ENCODE measurements at regions not wholly inside any gene's neighbourhood (a gene's known extent, or its start where the extent isn't known, plus 50 kb on each side); places are given as distances from the start of the nearest gene placed in this dataset.

DNA sequence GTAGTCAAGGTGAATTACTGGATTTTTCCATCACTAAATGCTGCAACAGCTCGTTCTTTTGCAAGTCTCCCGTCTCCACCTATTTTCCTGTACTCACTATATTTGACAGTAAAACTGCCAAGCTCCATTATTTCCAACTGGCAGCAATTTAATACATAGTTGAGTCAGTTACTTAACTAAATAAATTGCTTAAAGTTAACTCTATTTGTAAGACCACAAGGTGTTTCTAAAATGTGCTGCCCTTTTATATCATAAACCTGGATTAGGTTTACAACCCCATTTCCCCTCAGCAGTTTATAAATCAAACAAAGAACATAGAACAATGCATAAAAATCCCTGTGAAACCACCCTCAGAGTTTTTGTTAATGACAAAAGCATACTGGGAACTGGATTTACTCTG lies 211.4 kb upstream of the DPH6 start:
- no peak overlapping the region for H2BK12ac ChIP-seq (ENCODE audit: insufficient read length, low read depth, low read length)
- no peak overlapping the region for H3K4me2 ChIP-seq (ENCODE audit: insufficient read depth, insufficient read length, low read length)
- H3K79me2 ChIP-seq (ENCODE audit: insufficient read depth, low read length), result no peaks in the 10 kb centered on the region
- H3K14ac ChIP-seq (ENCODE audit: insufficient read depth, low read length), result no peak overlapping the region
- H2AFZ ChIP-seq (ENCODE audit: low read length), result no peak overlapping the region
- H2BK120ac ChIP-seq (ENCODE audit: low read depth, low read length, poor library complexity, severe bottlenecking), result no peak overlapping the region
- H3K23ac ChIP-seq (ENCODE audit: insufficient read length, low read depth, low read length), result no peak overlapping the region
- no peak for DNase-seq
- H3K9me3 ChIP-seq (ENCODE audit: control insufficient read depth, low read depth, low read length), result no peaks in the 10 kb centered on the region
- no peaks in the 10 kb centered on the region for H3K23me2 ChIP-seq (ENCODE audit: insufficient read length, low read depth, low read length, poor library complexity, severe bottlenecking)
- no peak overlapping the region for H2BK20ac ChIP-seq (ENCODE audit: low read depth, low read length, poor library complexity, severe bottlenecking)
- WGBS (ENCODE audit: extremely low coverage, insufficient read length, low lambda C conversion rate), result no CpG with 5 or more reads among the region's 2 CpGs
- H2BK15ac ChIP-seq (ENCODE audit: low read depth, low read length), result no peak overlapping the region
- no peak overlapping the region for H4K8ac ChIP-seq (replicated peaks; ENCODE audit: insufficient read length, low read depth, low read length)
- H3K9ac ChIP-seq (ENCODE audit: extremely low read depth, insufficient read length, low read length), result no peak overlapping the region
- H3K27me3 ChIP-seq (ENCODE audit: insufficient read depth, low read length), result no peaks in the 10 kb centered on the region
- no peak overlapping the region for H3K27ac Mint-ChIP-seq
- no peak overlapping the region for H4K91ac ChIP-seq (ENCODE audit: insufficient read length, low read depth, low read length)
- no peaks in the 10 kb centered on the region for H4K20me1 ChIP-seq (ENCODE audit: control insufficient read depth, insufficient read depth, insufficient read length)
- no peak overlapping the region for H3K18ac ChIP-seq (ENCODE audit: insufficient read length, low read depth, low read length)
- no peak overlapping the region for H3K56ac ChIP-seq (ENCODE audit: insufficient read length, low read depth, low read length)
- H3K4me3 Mint-ChIP-seq, result no peak overlapping the region
- no peaks in the 10 kb centered on the region for H3K79me1 ChIP-seq (ENCODE audit: insufficient read depth, low read depth, low read length, poor library complexity, severe bottlenecking)
- H3K4me1 ChIP-seq (ENCODE audit: insufficient read depth, low read length), result no peaks in the 10 kb centered on the region
- peaks cover 7 to 8% of the 10 kb centered on the region in 2 experiments; a peak in 3 of 4 replicates for H3K4me1 Mint-ChIP-seq
- H3K27ac ChIP-seq (ENCODE audit: insufficient read length, low read depth, low read length), result no peak overlapping the region
- no peaks in the 10 kb centered on the region for H3K27me3 Mint-ChIP-seq (ENCODE audit: low read depth)
- no peak overlapping the region for H3T11ph ChIP-seq (ENCODE audit: low read length)
- H4K5ac ChIP-seq (ENCODE audit: insufficient read length, low read depth, low read length), result no peak overlapping the region
- TF ChIP-seq CTCF (conservative IDR thresholded peaks at IDR 0.05), result no peak
- no peaks in the 10 kb centered on the region for H3K36me3 Mint-ChIP-seq (ENCODE audit: insufficient read depth in 1 of 3, low read depth in 3 of 3)
- no peaks in the 10 kb centered on the region for H3K9me3 Mint-ChIP-seq
- no peak overlapping the region for H3K4ac ChIP-seq (ENCODE audit: low read depth, low read length)
- H2BK5ac ChIP-seq (ENCODE audit: insufficient read length, low read length), result no peak overlapping the region
- H2AK5ac ChIP-seq (ENCODE audit: insufficient read length, low read length), result no peak overlapping the region

All from H9 (cell line).